C1 segment of cervical spinal cord (tissue), 14 donors: ENCODE measurements at regions not wholly inside any gene's neighbourhood (a gene's known extent, or its start where the extent isn't known, plus 50 kb on each side); places are given as distances from the start of the nearest gene placed in this dataset.

Source experiments
- DNase-seq, 14 donors: peaks; one replicate each; lab custom pipeline; 2025; lab: John Stamatoyannopoulos, UW

GRCh38 chr13:90995614-90996013 lies 351.9 kb upstream of the MIR17HG start:
- DNase-seq, result no peak

GRCh38 chr13:90997951-90998350 lies 349.5 kb upstream of the MIR17HG start:
- no peak for DNase-seq

GRCh38 chr13:90999401-90999800 lies 348.1 kb upstream of the MIR17HG start:
- no peak for DNase-seq

- no peak for DNase-seq
Measured at GRCh38 chr13:91001371-91001770, 346.1 kb upstream of the MIR17HG start.

GRCh38 chr13:91014696-91015095 lies 332.8 kb upstream of the MIR17HG start:
- DNase-seq, result no peak

GRCh38 chr13:91017031-91017668 lies 330.3 kb upstream of the MIR17HG start:
- peak in 5 of 14 donors; percentile 0 to 30 (median 19) for DNase-seq

- DNase-seq, result no peak
Measured at GRCh38 chr13:91017669-91018053, 329.8 kb upstream of the MIR17HG start.

- no peak for DNase-seq
Measured at GRCh38 chr13:91020461-91021034, 326.9 kb upstream of the MIR17HG start.

- no peak for DNase-seq
Measured at GRCh38 chr13:91024157-91024792, 323.2 kb upstream of the MIR17HG start.

- DNase-seq, result no peak
Measured at GRCh38 chr13:91025442-91025841, 322.0 kb upstream of the MIR17HG start.

GRCh38 chr13:91031508-91031907 lies 316.0 kb upstream of the MIR17HG start:
- DNase-seq, result no peak

- no peak for DNase-seq
Measured at GRCh38 chr13:91032104-91032503, 315.4 kb upstream of the MIR17HG start.

- DNase-seq, result no peak
Measured at GRCh38 chr13:91036886-91037285, 310.6 kb upstream of the MIR17HG start.

GRCh38 chr13:91042870-91043269 lies 304.6 kb upstream of the MIR17HG start:
- no peak for DNase-seq

GRCh38 chr13:91045351-91046034 lies 302.0 kb upstream of the MIR17HG start:
- DNase-seq, result no peak

GRCh38 chr13:91046715-91047327 lies 300.7 kb upstream of the MIR17HG start:
- no peak for DNase-seq

- DNase-seq, result no peak
Measured at GRCh38 chr13:91050970-91051369, 296.5 kb upstream of the MIR17HG start.

GRCh38 chr13:91052876-91053275 lies 294.6 kb upstream of the MIR17HG start:
- no peak for DNase-seq

- no peak for DNase-seq
Measured at GRCh38 chr13:91053318-91054065, 294.0 kb upstream of the MIR17HG start.

- DNase-seq, result no peak
Measured at GRCh38 chr13:91054902-91055301, 292.6 kb upstream of the MIR17HG start.

- no peak for DNase-seq
Measured at GRCh38 chr13:91056746-91057145, 290.7 kb upstream of the MIR17HG start.
